ENCODE measurements at regions not wholly inside any gene's neighbourhood (a gene's known extent, or its start where the extent isn't known, plus 50 kb on each side); places are given as distances from the start of the nearest gene placed in this dataset.
"Not testable (repeated sequence)": the region's sequence is repeated elsewhere in the genome, so short reads cannot be mapped to it uniquely, and the experiment has no call there.

DNA sequence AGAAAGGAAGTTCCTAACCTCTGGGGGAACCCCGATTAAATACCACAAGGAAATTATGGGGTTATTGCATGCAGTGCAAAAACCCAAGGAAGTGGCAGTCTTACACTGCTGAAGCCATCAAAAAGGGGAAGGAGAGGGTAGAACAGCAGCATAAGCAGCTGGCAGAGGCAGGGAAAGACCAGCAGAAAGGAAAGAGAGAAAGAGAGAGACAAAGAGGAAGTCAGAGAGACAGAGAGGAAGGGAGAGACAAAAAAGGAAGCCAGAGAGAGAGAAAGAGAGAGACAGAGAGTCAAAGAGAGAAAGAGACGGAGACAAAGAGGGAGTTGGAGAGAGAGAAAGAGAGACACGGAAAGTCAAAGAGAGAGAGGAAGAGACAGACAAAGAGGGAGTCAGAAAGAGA is 689.1 kb downstream of the TFAP2A start:
- H4K91ac ChIP-seq (ENCODE audit: insufficient read depth, low read depth, low read length); H3K27ac ChIP-seq (ENCODE audit: insufficient read depth, low read length); H2BK5ac ChIP-seq (ENCODE audit: low read depth, low read length, poor library complexity, severe bottlenecking); H3K9ac ChIP-seq (ENCODE audit: low read depth, low read length); H3K36me3 ChIP-seq (ENCODE audit: control insufficient read depth, insufficient read depth, low read length); H2AK9ac ChIP-seq (replicated peaks; ENCODE audit: low read depth, low read length, poor library complexity); H2BK15ac ChIP-seq (ENCODE audit: low read depth, low read length); BruUV-seq (replicated peaks); dilution Hi-C loops (cut with HindIII; ENCODE audit: low sequenced_read_pairs, unreplicated experiment); H3K27me3 ChIP-seq (ENCODE audit: control insufficient read depth, insufficient read depth, low read length); H2BK120ac ChIP-seq (ENCODE audit: low read depth, low read length); intact Hi-C loops (cut with micrococcal nuclease); H3K18ac ChIP-seq (ENCODE audit: low read depth, low read length); H3K79me1 ChIP-seq (ENCODE audit: low read depth in 1 of 2, low read length in 2 of 2); H3K4me3 ChIP-seq (ENCODE audit: insufficient read depth, low read depth, low read length); H4K8ac ChIP-seq (ENCODE audit: low read depth in 2 of 2, low read length in 2 of 2); H3K14ac ChIP-seq (replicated peaks; ENCODE audit: low read depth, low read length); H3K56ac ChIP-seq (ENCODE audit: extremely low read depth, insufficient read depth, low read length); ATAC-seq (ENCODE audit: low read depth); H3K4me1 ChIP-seq (ENCODE audit: control insufficient read depth, insufficient read depth, low read length); H2AK5ac ChIP-seq (ENCODE audit: low read depth, low read length); H4K20me1 ChIP-seq (ENCODE audit: insufficient read depth, low read length); H4K5ac ChIP-seq (ENCODE audit: low read depth, low read length); POLR2A ChIA-PET (ENCODE audit: unreplicated experiment); H3K4me2 ChIP-seq (ENCODE audit: low read depth, low read length); H2BK20ac ChIP-seq (ENCODE audit: low read depth, low read length); CTCF ChIA-PET; H3K23ac ChIP-seq (ENCODE audit: low read depth, low read length); H3K9me3 ChIP-seq (ENCODE audit: control insufficient read depth, insufficient read depth, low read length); H3K4ac ChIP-seq (ENCODE audit: low read depth, low read length); in situ Hi-C loops (cut with MboI; ENCODE audit: low sequenced_read_pairs); H3K9me1 ChIP-seq (ENCODE audit: insufficient read depth, low read length); DNase-seq; H2AFZ ChIP-seq (replicated peaks; ENCODE audit: low read length, poor library complexity): not testable (repeated sequence)
- WGBS, 2 experiments (ENCODE audit: extremely low coverage in 2 of 2, insufficient read length in 1 of 2) = 50% methylated on average over 1 of the region's 3 CpGs; no CpG with 5 or more reads in 1 of the 2 experiments
